Transverse colon (tissue), 4 donors: ENCODE measurements at regions not wholly inside any gene's neighbourhood (a gene's known extent, or its start where the extent isn't known, plus 50 kb on each side); places are given as distances from the start of the nearest gene placed in this dataset.

ENCODE experiments used
- CTCF ChIP-seq, 5 experiments: fragments of 200-600 bp in 3 of 5; fragments of 450-650 bp in 2 of 5; sonication (generic) in 3 of 5; IDR thresholded peaks; 1 replicate in 2 of 5; 2 replicates in 3 of 5; pipeline ENCODE4 v1.5.1; 2016 to 2017; ENCODE audit warnings: antibody characterized with exemption in 5 of 5, inconsistent platforms in 3 of 5, mild to moderate bottlenecking in 2 of 5, moderate library complexity in 1 of 5
- EP300 ChIP-seq: sonication (generic); formaldehyde crosslinking; IDR thresholded peaks from one replicate; pipeline ENCODE4 v1.6.1; 2017; ENCODE audit warnings: antibody characterized with exemption, low read depth
- POLR2A ChIP-seq: fragments of 450-650 bp; IDR thresholded peaks from one replicate; pipeline ENCODE4 v1.6.1; 2016; ENCODE audit warnings: antibody characterized with exemption, mild to moderate bottlenecking, moderate library complexity
- POLR2AphosphoS5 ChIP-seq, 3 donors: sonication (generic); formaldehyde crosslinking; IDR thresholded peaks; one replicate each; pipeline ENCODE4 v1.6.1; 2016; ENCODE audit warnings: antibody characterized with exemption in 3 of 3

- TF ChIP-seq POLR2A (no peak), CTCF (IDR thresholded peaks at IDR 0.05) (no peak), POLR2AphosphoS5 (IDR thresholded peaks at IDR 0.05) (no peak), EP300 (no peak)
Measured at GRCh38 chr11:91955206-91955605, 269.4 kb upstream of the FAT3 start.
